GM12874 (cell line): ENCODE measurements at regions not wholly inside any gene's neighbourhood (a gene's known extent, or its start where the extent isn't known, plus 50 kb on each side); places are given as distances from the start of the nearest gene placed in this dataset.

Experiments used
- CTCF ChIP-seq: IDR thresholded peaks from 2 replicates; pipeline ENCODE4 v1.5.1; 2011; ENCODE audit warnings: low read depth, mild to moderate bottlenecking, control low read depth, low read length, moderate library complexity; ENCODE audit not compliant: insufficient read depth

GRCh38 chr18:78810706-78811105 lies 168.9 kb upstream of the SALL3 start:
- no peak for TF ChIP-seq CTCF

- TF ChIP-seq CTCF: no peak
These were observed 167.6 kb upstream of the SALL3 start for GRCh38 chr18:78812067-78812466.

GRCh38 chr18:78813156-78813555 lies 166.5 kb upstream of the SALL3 start:
- no peak for TF ChIP-seq CTCF

- no peak for TF ChIP-seq CTCF
These were observed 165.5 kb upstream of the SALL3 start for GRCh38 chr18:78813936-78814710.

- TF ChIP-seq CTCF: no peak
These were observed 164.9 kb upstream of the SALL3 start for GRCh38 chr18:78814766-78815165.

- no peak for TF ChIP-seq CTCF
These were observed 163.5 kb upstream of the SALL3 start for GRCh38 chr18:78816114-78816513.

GRCh38 chr18:78816916-78817315 lies 162.7 kb upstream of the SALL3 start:
- TF ChIP-seq CTCF: no peak
